ENCODE measurements at regions not wholly inside any gene's neighbourhood (a gene's known extent, or its start where the extent isn't known, plus 50 kb on each side); places are given as distances from the start of the nearest gene placed in this dataset.
"Not testable (repeated sequence)": the region's sequence is repeated elsewhere in the genome, so short reads cannot be mapped to it uniquely, and the experiment has no call there.

DNA sequence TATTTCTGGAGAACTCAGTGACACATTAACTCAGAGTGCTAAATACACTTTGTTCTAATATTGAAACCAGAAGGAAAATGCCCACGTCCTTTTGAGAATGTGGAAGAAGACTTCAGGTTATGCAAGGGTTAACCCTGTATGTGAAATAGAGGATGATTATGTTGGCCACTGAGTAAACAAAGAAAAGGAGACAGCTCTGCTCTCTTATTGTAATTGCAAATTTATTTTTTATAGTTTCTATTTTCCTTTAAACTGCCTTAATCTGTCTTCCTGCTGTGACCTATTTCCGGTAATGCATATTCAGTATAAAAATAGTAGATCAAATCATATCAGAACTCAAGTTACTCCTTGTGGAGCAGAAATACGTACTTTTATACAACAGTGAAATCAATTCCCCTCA is 1239.2 kb downstream of the ROBO2 start:
- DNase-seq (ENCODE audit: low read depth in 4 of 4, low spot score in 3 of 4) = no peak

DNA sequence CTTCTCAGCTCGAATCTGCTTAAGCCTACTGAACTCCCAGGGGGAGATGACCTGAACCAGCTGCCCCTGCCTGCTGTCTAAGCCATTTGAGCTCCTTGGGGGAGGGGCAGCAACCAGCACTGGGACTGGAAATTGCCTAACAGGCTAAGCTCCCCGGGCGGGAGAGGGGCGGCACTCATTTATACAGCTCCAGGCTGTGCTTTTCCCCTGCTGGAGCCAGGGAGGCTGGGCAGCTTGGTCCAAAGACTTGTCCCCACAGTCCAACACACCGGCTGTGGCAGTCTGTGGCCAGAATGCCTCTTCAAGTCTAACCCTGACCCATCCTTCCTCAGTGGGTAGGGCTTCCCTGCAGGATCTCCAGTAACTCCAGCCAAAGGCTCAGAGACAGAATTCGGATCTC is 1241.5 kb downstream of the ROBO2 start:
- DNase-seq (ENCODE audit: low read depth in 4 of 4, low spot score in 3 of 4) = no peak

DNA sequence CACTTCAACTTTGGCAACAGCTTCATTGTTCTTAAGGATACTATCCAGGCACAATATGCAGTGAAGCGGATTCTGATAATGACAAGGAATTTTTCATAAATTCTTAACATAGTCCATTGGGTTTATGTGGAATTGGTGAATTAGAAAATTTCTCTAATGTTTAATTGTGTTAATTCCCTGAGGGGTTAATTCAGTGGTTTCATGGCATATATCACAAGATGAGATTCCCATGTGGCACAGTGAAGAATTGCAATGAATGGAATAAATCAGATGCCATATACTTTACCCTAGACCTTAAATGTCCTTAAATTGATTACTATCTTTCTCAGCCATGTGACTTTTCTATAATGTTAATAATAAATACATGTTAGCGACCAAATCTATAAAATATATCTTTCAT is 1244.1 kb downstream of the ROBO2 start:
- no peak for DNase-seq (ENCODE audit: low read depth in 4 of 4, low spot score in 3 of 4)

DNA sequence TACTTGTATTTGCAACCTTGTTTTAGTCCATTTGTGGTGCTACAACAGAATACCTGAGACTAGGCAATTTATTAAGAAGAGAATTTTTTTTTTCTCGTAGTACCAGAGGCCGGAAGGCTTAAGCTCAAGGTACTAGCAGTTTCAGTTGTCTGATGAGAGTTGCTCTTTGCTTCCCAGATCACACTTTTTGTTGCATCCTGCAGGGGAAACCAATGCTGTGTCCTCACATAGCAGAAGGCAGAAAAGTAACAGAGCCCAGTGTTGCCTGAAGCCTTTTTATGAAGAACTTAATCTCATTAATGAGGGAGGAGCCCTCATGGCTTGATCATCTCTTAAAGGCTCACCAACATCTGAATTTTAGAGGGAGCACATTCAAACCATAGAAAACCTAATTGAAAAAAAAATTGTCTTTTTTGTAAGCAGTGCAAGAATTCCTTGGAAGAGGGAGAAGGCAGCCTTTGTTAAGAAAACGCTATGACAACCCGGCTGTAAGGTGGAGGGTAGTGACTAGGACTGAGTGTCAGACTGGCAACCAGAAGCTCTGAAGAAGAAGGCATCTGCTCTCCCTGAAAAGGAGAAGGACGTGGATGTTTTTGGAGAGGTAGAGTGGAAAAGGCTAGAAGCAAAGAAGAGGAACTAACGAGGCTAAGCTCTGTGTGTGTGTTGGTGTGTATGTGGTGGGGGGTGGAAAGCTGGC is 1245.3 kb downstream of the ROBO2 start:
- no peak for DNase-seq (ENCODE audit: low read depth in 4 of 4, low spot score in 3 of 4)

DNA sequence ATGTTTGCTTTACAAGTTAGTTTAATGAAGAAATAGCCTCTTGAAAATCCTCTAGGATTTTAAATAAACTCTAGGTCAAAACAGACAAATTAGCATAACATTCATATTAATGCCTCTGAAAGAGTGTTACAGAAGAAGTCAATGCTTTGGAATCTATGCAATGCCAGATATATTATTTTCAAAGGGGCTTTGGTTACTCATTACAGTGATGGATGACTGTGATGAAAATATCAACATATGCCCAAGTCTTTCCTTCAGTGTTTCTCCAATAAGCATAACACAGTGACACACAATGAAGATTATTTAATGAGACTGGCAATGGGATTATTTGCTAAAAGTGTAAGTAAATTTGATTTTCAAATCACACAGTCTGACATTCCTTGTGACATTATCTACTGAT is 1247.2 kb downstream of the ROBO2 start:
- no peak for DNase-seq (ENCODE audit: low read depth in 4 of 4, low spot score in 3 of 4)

DNA sequence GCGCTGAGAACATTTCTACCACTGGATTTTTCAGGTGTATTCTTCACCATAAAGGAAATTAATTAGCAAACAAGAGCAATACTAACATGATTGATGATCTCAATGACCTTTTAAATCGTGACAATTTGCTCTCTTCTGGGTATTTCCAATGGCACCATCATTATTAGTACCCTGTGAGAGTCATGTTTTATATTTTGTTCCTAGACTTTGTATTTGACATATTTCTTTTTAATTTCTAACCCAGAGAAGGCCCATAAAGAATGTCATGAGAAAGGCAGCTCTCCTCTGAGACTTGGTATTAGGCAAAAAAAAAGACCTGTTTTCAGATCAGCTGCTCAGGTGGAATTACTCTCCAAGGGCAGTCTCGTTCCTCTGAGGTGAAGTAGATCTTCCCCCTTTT is 1253.4 kb downstream of the ROBO2 start:
- DNase-seq (ENCODE audit: low read depth in 4 of 4, low spot score in 3 of 4) = no peak

DNA sequence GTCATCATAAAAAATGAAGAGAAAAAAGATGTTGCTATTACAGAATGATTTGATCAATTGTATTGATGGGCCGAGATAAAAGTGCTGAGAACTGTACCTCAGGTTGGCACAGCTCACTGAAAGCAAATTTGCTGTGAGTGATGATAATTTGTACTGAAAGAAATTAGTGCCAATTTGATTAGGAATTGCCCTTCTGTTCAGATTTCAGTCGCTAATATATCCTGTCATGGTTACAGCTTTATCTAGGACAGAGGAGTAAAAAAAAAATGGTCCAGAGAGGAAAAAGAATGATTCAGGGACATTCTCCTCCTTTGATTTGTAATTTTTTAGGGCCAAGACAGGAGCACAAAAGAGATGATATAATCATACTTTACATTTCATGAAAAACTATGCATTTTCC is 1264.2 kb downstream of the ROBO2 start:
- DNase-seq (ENCODE audit: low read depth in 4 of 4, low spot score in 3 of 4) = no peak

DNA sequence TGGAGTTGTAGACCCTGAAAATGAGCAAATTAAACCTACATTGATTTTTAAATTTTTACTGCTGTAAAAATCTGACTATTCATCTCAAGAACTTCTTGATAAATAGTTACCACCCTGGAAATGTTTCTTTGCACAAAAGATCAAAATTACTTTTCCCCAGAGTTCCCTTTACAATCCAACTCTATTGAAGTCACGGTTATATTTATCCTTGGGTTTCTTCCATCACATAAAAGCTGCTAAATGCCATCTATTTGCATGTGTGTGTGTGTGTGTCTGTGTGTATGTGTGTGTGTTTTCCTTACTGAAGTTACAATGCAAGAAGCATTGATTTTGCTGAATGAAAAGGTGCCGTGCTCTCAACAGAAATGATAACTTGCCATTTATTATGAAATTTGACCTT is 1273.0 kb downstream of the ROBO2 start:
- no peak for DNase-seq (ENCODE audit: low read depth in 4 of 4, low spot score in 3 of 4)

DNA sequence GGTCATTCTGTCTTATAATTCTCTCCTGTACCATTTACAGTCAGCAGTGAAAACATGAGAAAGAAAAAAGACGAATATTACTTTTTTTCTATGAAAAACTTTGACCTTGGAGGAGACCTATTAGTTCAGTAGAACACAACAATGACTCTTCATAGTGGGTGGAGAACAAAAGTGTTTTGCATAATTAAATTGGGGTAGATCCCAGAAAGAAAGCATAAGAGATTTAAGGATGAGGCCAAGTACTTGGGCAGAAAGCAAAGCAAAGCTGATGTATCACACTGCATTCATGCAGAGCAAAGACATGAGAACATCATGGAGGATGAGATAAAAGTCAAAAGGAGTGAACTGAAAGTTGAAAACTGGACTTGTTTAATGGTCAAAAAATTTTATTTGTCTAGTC is 1273.4 kb downstream of the ROBO2 start:
- no peak for DNase-seq (ENCODE audit: low read depth in 4 of 4, low spot score in 3 of 4)

DNA sequence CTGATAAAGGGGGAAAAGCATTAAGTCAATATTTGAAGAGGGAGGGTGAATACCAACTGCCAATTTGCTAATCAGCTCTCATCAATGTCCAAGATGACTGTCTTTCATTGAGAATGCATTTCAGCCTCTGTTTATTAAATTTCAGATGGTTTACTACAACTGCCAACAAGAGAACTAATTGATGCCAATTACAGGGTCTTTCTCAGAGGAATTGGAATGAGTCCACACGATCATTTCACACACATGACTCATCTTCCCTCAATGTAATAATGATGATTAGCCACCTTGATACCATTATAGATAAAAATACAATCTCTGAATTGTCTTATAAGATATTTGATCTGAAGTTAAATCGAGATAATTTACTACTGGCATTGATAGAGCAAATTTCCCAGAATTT is 1274.4 kb downstream of the ROBO2 start:
- DNase-seq (ENCODE audit: low read depth in 4 of 4, low spot score in 3 of 4) = no peak

DNA sequence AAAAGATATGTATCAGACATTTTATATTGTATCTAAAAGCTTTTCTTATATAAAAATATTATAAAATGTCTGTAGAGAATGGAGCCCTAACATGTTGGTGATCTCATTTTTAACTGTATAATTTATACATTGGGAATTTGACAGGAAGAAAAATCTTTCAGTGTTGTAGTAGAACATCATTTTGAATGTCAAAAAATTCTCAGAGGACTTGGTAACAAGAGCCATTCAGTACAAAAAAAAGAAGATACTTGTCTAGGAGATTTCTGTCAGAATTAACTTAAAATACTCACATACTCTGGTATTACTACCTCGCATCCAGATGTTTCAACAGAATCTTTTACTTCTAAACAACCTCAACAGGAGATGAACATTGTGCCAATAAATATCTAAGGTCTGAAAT is 1277.9 kb downstream of the ROBO2 start:
- no peak for DNase-seq (ENCODE audit: low read depth in 4 of 4, low spot score in 3 of 4)

DNA sequence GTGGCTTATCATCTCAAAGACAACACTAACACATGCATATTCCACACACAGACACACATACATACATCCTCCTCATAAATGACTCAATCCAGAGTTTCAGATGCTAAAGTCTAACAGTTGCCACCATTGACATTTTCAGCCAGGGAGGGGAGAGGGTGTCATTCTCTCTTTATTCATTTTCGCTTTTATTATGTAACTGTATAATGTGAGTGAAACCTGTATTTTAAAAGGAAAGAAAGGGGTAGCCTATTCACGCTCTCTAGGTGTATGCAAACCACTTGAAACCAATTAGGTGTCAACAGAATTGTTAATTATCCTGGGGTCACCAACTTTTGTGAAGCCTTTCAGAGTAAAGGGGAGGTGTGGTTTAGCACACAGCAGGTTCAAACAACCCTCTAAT is 1282.9 kb downstream of the ROBO2 start:
- DNase-seq (ENCODE audit: low read depth in 4 of 4, low spot score in 3 of 4) = no peak

DNA sequence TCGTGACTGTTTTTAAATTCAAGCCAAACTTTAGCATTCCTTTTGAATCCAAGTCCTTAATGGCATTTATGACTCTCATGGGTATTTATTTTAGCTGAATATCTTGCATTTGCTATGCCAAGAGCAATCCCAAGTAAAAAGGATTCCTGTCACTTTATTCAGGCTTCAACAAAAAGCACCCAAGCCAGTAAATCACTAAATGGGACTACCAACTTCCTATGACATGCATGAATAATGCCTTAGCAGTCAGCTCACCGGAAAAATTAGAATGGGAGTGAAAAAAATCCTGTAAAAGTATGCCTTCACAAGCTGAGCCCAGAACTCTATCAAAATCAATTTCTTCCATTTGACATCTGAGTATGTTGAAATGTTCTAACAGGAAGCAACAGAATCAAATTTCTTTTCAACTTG is 1297.9 kb downstream of the ROBO2 start:
- no peak for DNase-seq (ENCODE audit: low read depth in 4 of 4, low spot score in 3 of 4)

DNA sequence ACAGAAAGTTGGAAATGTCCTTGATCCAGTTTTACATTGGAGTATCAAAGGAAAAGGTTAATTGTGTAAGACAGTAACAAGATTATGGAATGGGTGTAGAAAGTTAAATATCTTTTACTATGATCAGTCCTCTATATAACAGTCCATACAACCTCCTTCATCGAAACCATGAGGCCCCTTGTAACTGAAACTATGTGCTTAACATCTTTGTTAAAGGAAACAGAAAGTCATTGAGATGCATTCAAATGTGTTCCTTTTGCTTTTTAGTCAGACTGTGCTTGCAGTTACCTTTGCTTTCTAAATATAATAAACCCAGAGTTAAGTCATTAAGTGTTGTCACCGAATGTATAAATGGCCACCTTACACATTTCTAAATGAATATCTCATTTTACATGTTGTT is 1298.5 kb downstream of the ROBO2 start:
- no peak for DNase-seq (ENCODE audit: low read depth in 4 of 4, low spot score in 3 of 4)

DNA sequence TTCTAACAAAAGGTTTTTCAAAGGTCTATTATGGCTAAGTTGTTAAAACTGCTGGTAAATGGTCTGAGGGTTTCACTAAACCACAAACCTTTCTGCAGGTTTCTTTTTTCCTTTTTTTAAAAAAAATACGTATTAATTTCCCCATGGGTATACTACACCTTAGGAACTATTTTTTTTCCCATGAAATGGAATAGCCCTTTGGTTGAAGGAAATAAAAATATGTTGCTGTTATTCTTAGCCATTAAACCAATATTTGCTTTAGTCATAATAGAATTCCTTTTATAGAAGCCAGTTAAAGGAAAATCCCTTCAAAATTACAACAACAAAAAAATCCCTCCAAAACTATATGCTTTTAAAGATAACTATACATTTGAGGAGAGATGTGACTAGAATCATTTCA is 1303.3 kb downstream of the ROBO2 start:
- DNase-seq (ENCODE audit: low read depth in 4 of 4, low spot score in 3 of 4) = no peak

DNA sequence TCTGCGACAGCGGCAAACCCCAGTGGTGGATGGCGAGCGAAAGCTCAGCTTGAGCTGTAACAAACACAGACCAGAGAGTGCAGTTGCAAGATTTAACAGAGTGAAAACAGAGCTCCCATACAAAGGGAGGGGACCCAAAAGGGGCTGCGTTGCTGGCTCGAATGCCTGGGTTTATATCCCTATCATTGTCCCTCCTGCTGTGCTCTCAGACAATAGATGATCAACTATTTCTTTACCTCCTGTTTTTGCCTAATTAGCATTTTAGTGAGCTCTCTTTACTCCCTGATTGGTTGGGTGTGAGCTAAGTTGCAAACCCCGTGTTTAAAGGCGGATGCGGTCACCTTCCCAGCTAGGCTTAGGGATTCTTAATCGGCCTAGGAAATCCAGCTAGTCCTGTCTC is 1304.4 kb downstream of the ROBO2 start:
- not testable (repeated sequence) for DNase-seq (ENCODE audit: low read depth in 4 of 4, low spot score in 3 of 4)

DNA sequence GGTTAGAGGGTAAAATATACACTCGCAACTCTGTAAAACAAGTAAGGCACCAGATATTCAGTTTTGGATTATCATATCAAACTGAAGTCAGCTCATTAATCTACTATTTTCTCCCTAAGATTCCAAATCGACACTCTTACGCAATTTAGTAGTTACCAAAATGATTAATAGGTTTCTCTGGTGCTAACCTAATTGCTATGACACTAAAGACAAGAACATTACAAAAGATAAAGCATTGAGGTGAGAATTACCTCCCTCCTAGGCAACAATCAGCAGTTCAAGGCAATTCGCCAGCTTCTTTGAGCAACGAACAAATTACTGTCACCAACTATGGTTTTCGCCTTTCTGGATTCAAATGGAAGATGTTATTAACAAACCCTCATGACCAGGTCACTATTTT is 1305.0 kb downstream of the ROBO2 start:
- DNase-seq (ENCODE audit: low read depth in 4 of 4, low spot score in 3 of 4) = no peak

DNA sequence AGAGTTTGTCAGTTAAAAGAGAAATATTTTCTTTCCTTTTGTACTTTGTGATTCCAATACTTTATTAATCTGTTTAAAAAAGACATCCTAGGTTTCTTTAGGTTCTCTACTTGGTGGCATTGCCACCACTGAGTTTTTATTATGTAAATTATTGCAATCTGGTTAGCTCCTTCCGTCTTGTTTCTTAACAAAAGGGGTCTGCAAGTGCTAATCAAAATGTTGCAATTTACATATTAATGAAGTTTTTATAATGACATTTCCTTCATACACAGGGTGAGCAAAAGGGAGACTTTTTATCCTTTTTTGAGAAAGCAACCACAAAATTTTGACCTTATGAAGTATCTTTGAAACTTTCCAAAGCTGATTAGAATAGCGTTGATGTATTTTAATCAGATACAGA is 1307.3 kb downstream of the ROBO2 start:
- no peak for DNase-seq (ENCODE audit: low read depth in 4 of 4, low spot score in 3 of 4)

DNA sequence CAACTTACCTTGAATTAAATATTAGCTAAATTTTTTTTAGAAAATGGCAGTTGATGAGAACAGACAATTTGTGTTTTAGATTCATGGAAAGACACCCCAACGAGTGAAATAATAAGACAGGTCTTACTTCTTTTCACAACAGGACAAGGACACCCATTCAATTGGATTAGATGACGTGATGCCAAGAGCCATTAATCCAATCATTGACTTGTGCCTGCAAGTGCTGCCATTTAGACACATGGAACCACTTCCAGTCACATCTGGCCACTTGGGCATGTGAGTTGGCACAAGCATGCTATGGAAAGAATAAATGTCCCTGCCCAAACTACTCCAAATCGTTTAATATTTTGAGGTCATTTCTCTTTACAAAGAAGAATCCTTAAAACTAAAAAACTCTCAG is 1308.8 kb downstream of the ROBO2 start:
- no peak for DNase-seq (ENCODE audit: low read depth in 4 of 4, low spot score in 3 of 4)

DNA sequence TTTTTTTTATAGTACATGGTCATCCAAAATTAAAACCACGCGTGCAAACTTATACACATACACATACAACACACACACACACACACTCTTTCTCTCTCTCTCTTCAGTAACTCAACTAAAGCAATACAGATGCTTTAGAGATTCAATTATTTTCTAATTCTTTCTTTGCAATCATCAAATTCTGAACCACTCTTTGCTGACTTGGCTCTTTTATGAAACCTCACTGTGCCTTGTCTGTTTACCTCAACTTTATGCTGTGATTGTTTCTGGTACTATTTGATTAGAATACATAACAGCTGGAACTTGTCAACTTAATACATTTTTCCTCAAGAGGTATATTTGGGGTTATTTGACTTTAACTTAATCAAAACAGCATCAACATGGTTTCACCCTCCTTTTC is 1309.7 kb downstream of the ROBO2 start:
- DNase-seq (ENCODE audit: low read depth in 4 of 4, low spot score in 3 of 4) = no peak

DNA sequence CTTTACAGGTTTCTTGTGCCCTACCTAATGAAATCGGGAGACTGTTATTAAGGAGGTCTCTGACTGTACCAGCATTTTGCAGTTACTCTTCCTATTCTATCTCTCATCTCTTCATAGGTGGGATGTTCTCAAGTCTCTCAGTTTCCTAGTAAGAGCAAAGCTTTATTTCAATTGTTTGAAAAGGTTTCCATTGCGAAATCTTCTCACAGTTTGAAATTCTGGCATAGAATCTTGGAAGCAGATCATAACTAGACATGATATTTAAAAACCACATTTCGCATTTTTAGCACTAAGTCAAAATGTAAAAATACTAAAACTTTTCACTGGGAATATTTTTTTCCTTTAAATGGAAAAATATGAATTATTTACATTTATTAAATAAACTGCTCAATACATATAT is 1311.4 kb downstream of the ROBO2 start:
- DNase-seq (ENCODE audit: low read depth in 4 of 4, low spot score in 3 of 4) = no peak

DNA sequence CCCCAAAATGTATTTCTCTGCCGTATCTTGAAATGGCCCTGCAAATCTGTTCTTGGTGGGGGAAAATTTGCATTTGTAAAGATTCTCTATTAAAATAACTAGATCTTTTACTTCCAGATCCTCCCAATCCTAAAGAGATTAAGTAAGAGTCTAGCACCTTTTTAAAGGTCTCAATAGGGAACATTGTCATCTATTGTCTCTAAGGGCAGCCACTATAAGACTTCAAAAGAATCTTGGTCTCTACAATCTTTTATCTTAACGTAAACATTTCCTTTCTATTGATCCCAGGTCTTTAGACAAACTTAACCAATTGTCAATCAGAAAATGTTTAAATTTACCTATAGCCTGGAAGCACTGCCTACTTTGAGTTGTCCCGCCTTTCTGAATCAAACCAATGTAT is 1313.3 kb downstream of the ROBO2 start:
- DNase-seq (ENCODE audit: low read depth in 4 of 4, low spot score in 3 of 4) = no peak

DNA sequence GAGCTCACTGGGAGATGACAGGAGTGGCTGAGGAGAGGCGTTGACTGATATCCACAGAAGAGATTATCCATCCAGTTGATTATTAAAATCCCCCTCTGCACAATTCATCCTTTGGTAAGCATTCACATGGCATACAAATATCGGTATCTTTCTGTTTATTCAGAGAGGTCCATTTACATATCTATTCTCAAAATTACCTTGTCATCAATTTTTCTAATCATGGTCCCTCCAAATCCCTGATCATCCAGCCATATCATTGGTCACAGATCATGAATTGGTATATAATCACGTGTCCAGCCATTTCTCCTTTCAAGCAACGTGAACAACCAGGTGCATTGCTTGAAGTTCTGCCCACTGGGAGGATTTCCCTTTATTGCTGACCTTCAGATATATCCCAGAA is 1321.0 kb downstream of the ROBO2 start:
- DNase-seq (ENCODE audit: low read depth in 4 of 4, low spot score in 3 of 4) = no peak
